GM23338 (cell line): ENCODE measurements at regions not wholly inside any gene's neighbourhood (a gene's known extent, or its start where the extent isn't known, plus 50 kb on each side); places are given as distances from the start of the nearest gene placed in this dataset.

Experiments
- ATAC-seq: fragments of 200-7000 bp; cut with Tn5 transposase; 3 replicates; pipeline ENCODE4 v1.9.1; 2020
- DNase-seq: peaks from one replicate; pipeline ENCODE4 v3.0.0-alpha.2; 2015; ENCODE audit warnings: low spot score
- H2AFZ ChIP-seq: fragments of 200-600 bp; sonication (generic); 2 replicates; pipeline ENCODE4 v1.8.0; 2016; ENCODE audit warnings: antibody characterized with exemption, mild to moderate bottlenecking, moderate library complexity
- H3F3A ChIP-seq: fragments of 200-600 bp; sonication (generic); replicated peaks from 2 replicates; pipeline ENCODE4 v1.8.0; 2017; ENCODE audit warnings: antibody characterized with exemption, mixed run types, low read depth
- H3K27ac ChIP-seq: fragments of 200-600 bp; sonication (generic); 2 replicates; pipeline ENCODE4 v1.6.1; 2016; ENCODE audit warnings: low read depth
- H3K27me3 ChIP-seq: fragments of 200-600 bp; sonication (generic); 2 replicates; pipeline ENCODE4 v1.8.0; 2016; ENCODE audit warnings: mild to moderate bottlenecking, mixed run types, moderate library complexity; ENCODE audit not compliant: insufficient read depth
- H3K36me3 ChIP-seq: fragments of 200-600 bp; sonication (generic); 2 replicates; pipeline ENCODE4 v1.8.0; 2016; ENCODE audit warnings: mild to moderate bottlenecking; ENCODE audit not compliant: insufficient read depth
- H3K4me1 ChIP-seq: fragments of 200-600 bp; sonication (generic); 2 replicates; pipeline ENCODE4 v1.8.0; 2016; ENCODE audit warnings: mild to moderate bottlenecking, moderate library complexity; ENCODE audit not compliant: insufficient read depth
- H3K4me2 ChIP-seq: fragments of 200-600 bp; sonication (generic); 2 replicates; pipeline ENCODE4 v1.7.1; 2017; ENCODE audit warnings: mixed run types
- H3K4me3 ChIP-seq: fragments of 200-600 bp; sonication (generic); 2 replicates; pipeline ENCODE4 v1.6.1; 2016; ENCODE audit warnings: mixed run types
- H3K79me2 ChIP-seq: fragments of 200-600 bp; sonication (generic); replicated peaks from 2 replicates; pipeline ENCODE4 v1.8.0; 2017; ENCODE audit warnings: mild to moderate bottlenecking; ENCODE audit not compliant: insufficient read depth
- H3K9me2 ChIP-seq: fragments of 200-600 bp; sonication (generic); 2 replicates; pipeline ENCODE4 v1.8.0; 2017; ENCODE audit not compliant: insufficient read depth
- H4K20me1 ChIP-seq: fragments of 200-600 bp; sonication (generic); replicated peaks from 2 replicates; pipeline ENCODE4 v1.8.0; 2017; ENCODE audit warnings: mild to moderate bottlenecking; ENCODE audit not compliant: insufficient read depth
- H3K27ac Mint-ChIP-seq: 2 replicates; pipeline ENCODE4 v1.8.0; 2020; ENCODE audit warnings: inconsistent platforms, mild to moderate bottlenecking, moderate library complexity, mixed read lengths
- H3K27me3 Mint-ChIP-seq: 3 replicates; pipeline ENCODE4 v1.8.0; 2022; ENCODE audit warnings: low read depth, mild to moderate bottlenecking, moderate library complexity, mixed read lengths, inconsistent platforms; ENCODE audit not compliant: insufficient read depth, poor library complexity
- H3K36me3 Mint-ChIP-seq: 3 replicates; pipeline ENCODE4 v1.8.0; 2021; ENCODE audit warnings: low read depth, mild to moderate bottlenecking, inconsistent platforms, moderate library complexity, mixed read lengths
- H3K4me1 Mint-ChIP-seq: 3 replicates; pipeline ENCODE4 v1.8.0; 2020; ENCODE audit warnings: mild to moderate bottlenecking, inconsistent platforms, mixed read lengths
- H3K4me3 Mint-ChIP-seq: 3 replicates; pipeline ENCODE4 v1.8.0; 2021; ENCODE audit warnings: moderate library complexity, mild to moderate bottlenecking, inconsistent platforms, mixed read lengths
- H3K9me3 Mint-ChIP-seq: 3 replicates; pipeline ENCODE4 v1.8.0; 2020; ENCODE audit warnings: moderate library complexity, mild to moderate bottlenecking, inconsistent platforms, mixed read lengths
- CTCF ChIP-seq, 2 experiments: fragments of 200-600 bp in 1 of 2; sonication (generic) in 1 of 2; conservative IDR thresholded peaks; 2 replicates each; pipeline versions ENCODE4 v1.5.1 to v1.6.1; 2016 to 2017; ENCODE audit warnings: antibody characterized with exemption in 2 of 2, low read depth in 2 of 2, mild to moderate bottlenecking in 2 of 2, moderate library complexity in 1 of 2
- ETS1 ChIP-seq: IDR thresholded peaks from 2 replicates; pipeline ENCODE4 v1.6.1; 2016; ENCODE audit warnings: antibody characterized with exemption
- EZH2 ChIP-seq: fragments of 200-600 bp; sonication (generic); IDR thresholded peaks from one replicate; pipeline ENCODE4 v1.8.0; 2017; ENCODE audit warnings: antibody characterized with exemption, mild to moderate bottlenecking, low read depth; ENCODE audit not compliant: unreplicated experiment
- EZH2phosphoT487 ChIP-seq: fragments of 200-600 bp; sonication (generic); IDR thresholded peaks from one replicate; pipeline ENCODE4 v1.8.1; 2018; ENCODE audit warnings: antibody characterized with exemption; ENCODE audit not compliant: unreplicated experiment
- JUNB ChIP-seq: IDR thresholded peaks from one replicate; pipeline ENCODE4 v1.6.1; 2016; ENCODE audit warnings: antibody characterized with exemption; ENCODE audit not compliant: unreplicated experiment
- NANOG ChIP-seq: IDR thresholded peaks from 2 replicates; pipeline ENCODE4 v1.6.1; 2016; ENCODE audit warnings: antibody characterized with exemption, borderline replicate concordance
- POLR2AphosphoS5 ChIP-seq: IDR thresholded peaks from 2 replicates; pipeline ENCODE4 v1.6.1; 2016; ENCODE audit warnings: antibody characterized with exemption, low read depth
- REST ChIP-seq: IDR thresholded peaks from one replicate; pipeline ENCODE4 v1.6.1; 2018; ENCODE audit warnings: antibody characterized with exemption; ENCODE audit not compliant: unreplicated experiment
- STAT1 ChIP-seq: IDR thresholded peaks from one replicate; pipeline ENCODE4 v1.6.1; 2016; ENCODE audit warnings: antibody characterized with exemption; ENCODE audit not compliant: unreplicated experiment
- ZNF114 ChIP-seq: fragments of 250-450 bp; sonication (Bioruptor Pico); IDR thresholded peaks from 2 replicates; pipeline ENCODE4 v1.5.0; 2020; ENCODE audit warnings: mild to moderate bottlenecking, moderate library complexity

- TF ChIP-seq REST (no peak), POLR2AphosphoS5 (no peak), ETS1 (no peak), JUNB (no peak), EZH2 (no peak), CTCF (conservative IDR thresholded peaks at IDR 0.05; ENCODE audit: low read depth in 2 of 2) (no peak), ZNF114 (no peak), EZH2phosphoT487 (no peak), STAT1 (no peak)
Measured at GRCh38 chr7:136688601-136689000, 179.9 kb upstream of the CHRM2 start (continued).

- Histone ChIP-seq H3K27ac (no peak overlapping the region), H3K4me3 (no peak overlapping the region), H3K9me2 (no peaks in the 10 kb centered on the region), H3K36me3 (no peaks in the 10 kb centered on the region), H3K79me2 (no peaks in the 10 kb centered on the region), H3K4me2 (no peak overlapping the region), H2AFZ (no peak overlapping the region), H3K27me3 (no peaks in the 10 kb centered on the region), H3K4me1 (no peaks in the 10 kb centered on the region), H4K20me1 (no peaks in the 10 kb centered on the region), H3F3A (no peaks in the 10 kb centered on the region)
- H3K27ac Mint-ChIP-seq: no peak overlapping the region
- no peaks in the 10 kb centered on the region for H3K27me3 Mint-ChIP-seq
- TF ChIP-seq JUNB: no peak
- peak; percentile 69 to 77 for TF ChIP-seq CTCF (conservative IDR thresholded peaks at IDR 0.05; ENCODE audit: low read depth in 2 of 2)
- TF ChIP-seq EZH2: no peak
- TF ChIP-seq NANOG: no peak
- no peak for TF ChIP-seq EZH2phosphoT487
- no peaks in the 10 kb centered on the region for H3K4me1 Mint-ChIP-seq
- no peaks in the 10 kb centered on the region for H3K36me3 Mint-ChIP-seq
- no peaks in the 10 kb centered on the region for H3K9me3 Mint-ChIP-seq
- ATAC-seq (no peak), DNase-seq (peak; percentile 54)
- no peak overlapping the region for H3K4me3 Mint-ChIP-seq
Measured at GRCh38 chr7:136687693-136688322, 180.6 kb upstream of the CHRM2 start.
